ENCODE measurements at regions not wholly inside any gene's neighbourhood (a gene's known extent, or its start where the extent isn't known, plus 50 kb on each side); places are given as distances from the start of the nearest gene placed in this dataset.

DNA sequence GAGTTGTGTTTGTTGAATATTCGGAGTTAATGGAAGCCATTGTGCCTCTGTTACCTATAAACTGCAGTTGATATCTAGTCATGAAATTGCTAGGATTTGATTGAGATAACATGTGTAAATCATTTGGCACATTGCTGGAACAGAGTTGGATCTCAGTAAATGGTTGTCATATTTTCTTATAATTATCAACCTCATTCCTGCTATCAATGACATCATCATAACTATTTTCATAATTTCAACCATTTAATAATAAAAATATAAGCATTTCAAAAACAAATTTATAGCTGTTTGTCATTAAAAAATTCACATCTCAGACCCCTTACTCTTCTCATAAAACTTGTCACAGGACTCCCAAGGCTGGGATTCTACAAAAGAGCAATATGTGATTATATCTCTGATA lies 133.4 kb downstream of the PTGER3 start:
- TF ChIP-seq, protein P1, sequence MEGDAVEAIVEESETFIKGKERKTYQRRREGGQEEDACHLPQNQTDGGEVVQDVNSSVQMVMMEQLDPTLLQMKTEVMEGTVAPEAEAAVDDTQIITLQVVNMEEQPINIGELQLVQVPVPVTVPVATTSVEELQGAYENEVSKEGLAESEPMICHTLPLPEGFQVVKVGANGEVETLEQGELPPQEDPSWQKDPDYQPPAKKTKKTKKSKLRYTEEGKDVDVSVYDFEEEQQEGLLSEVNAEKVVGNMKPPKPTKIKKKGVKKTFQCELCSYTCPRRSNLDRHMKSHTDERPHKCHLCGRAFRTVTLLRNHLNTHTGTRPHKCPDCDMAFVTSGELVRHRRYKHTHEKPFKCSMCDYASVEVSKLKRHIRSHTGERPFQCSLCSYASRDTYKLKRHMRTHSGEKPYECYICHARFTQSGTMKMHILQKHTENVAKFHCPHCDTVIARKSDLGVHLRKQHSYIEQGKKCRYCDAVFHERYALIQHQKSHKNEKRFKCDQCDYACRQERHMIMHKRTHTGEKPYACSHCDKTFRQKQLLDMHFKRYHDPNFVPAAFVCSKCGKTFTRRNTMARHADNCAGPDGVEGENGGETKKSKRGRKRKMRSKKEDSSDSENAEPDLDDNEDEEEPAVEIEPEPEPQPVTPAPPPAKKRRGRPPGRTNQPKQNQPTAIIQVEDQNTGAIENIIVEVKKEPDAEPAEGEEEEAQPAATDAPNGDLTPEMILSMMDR (IDR thresholded peaks at IDR 0.05; ENCODE audit: control insufficient read depth, insufficient read depth, low read depth, low read length, missing control alignments) = no peak
- H3K4me3 ChIP-seq (ENCODE audit: control insufficient read depth, low read depth, low read length) = no peak overlapping the region
- no peak for DNase-seq (ENCODE audit: low read depth)

DNA sequence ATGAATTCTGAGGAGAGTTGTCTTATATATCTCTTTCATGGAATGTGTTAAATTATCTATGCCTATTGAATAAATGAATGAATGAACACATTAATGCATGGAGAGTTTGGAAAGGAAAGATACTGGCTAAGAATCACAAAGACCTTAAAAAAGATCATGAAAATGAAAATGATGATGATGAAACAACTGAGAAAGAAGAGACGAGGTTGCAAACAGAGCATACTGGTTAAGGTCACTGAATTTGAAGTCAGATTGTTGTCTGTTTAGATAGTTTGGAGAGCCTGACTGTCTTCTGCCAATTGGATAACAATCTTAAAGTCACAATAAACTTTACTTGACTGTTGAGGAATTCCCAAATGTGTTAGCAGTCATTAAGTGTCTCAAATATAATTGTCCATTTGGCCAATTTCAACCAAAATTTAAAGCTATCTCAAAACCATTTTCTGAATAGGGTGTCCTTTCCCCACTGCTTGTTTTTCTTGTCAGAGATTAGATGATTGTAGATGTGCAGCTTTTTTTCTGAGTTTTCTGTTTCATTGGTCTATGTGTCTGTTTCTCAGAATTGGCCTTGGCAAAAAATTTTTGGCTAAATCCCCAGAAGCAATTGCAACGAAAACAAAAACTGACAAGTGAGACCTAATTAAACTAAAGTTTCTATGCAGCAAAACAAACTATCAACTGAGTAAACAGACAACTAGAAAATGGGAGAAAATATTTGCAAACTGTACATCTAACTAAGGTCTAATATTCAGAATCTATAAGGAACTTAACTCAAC lies 132.2 kb downstream of the PTGER3 start:
- no peak for DNase-seq (ENCODE audit: low read depth)
- TF ChIP-seq, protein P1 (IDR thresholded peaks at IDR 0.05; ENCODE audit: control insufficient read depth, insufficient read depth, low read depth, low read length, missing control alignments) = no peak
- H3K4me3 ChIP-seq (ENCODE audit: control insufficient read depth, low read depth, low read length) = no peak overlapping the region

DNA sequence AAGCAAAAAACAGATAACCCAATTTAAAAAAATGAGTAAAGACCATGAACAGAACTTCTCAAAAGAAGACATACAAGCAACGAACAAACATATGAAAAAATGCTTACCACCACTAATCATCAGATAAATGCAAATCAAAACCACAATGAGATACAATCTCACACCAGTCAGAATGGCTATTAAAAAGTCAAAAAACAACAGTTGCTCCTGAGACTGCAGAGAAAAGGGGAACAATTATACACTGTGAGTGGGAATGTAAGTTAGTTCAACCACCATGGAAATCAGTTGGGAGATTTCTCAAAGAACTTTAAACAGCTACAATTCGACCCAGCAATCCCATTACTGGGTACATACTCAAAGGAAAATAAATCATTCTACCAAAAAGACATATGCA lies 131.6 kb downstream of the PTGER3 start:
- no peak overlapping the region for H3K4me3 ChIP-seq (ENCODE audit: control insufficient read depth, low read depth, low read length)
- TF ChIP-seq, protein P1 (IDR thresholded peaks at IDR 0.05; ENCODE audit: control insufficient read depth, insufficient read depth, low read depth, low read length, missing control alignments) = no peak
- DNase-seq (ENCODE audit: low read depth) = no peak

DNA sequence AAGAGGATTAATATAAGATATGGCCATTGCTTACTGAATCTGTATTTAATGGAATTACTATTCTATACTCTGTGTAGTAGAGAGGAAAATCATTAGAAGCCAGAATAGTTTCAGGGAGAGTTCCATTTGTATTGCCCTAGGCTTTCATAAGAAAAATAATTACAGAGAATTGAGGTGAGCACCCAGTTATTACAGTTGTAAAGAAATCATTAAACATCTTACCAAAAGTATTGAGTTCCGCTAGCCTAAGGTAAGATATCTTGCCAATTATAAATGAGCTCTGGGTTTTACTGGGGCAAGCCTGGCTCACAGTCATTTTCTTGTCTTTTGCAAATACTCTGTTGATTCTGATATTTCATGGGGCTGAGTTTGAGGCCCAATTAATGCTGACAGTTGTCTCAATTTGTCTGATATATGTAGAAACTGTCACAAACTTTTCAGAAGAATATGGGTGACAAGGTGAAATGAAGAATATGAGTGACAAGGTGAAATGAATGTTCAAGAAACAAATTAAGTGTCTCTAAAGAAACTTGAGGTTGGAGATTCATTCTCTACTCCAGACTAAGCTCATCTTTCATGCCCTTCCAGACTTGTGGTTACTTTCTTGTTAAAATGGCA lies 127.8 kb downstream of the PTGER3 start:
- no peak overlapping the region for H3K4me3 ChIP-seq (ENCODE audit: control insufficient read depth, low read depth, low read length)
- TF ChIP-seq, protein P1 (IDR thresholded peaks at IDR 0.05; ENCODE audit: control insufficient read depth, insufficient read depth, low read depth, low read length, missing control alignments) = no peak
- no peak for DNase-seq (ENCODE audit: low read depth)
